LHCN-M2 (cell line): ENCODE measurements at regions not wholly inside any gene's neighbourhood (a gene's known extent, or its start where the extent isn't known, plus 50 kb on each side); places are given as distances from the start of the nearest gene placed in this dataset.
"Not testable (repeated sequence)": the region's sequence is repeated elsewhere in the genome, so short reads cannot be mapped to it uniquely, and the experiment has no call there.

Experiments
- DNase-seq: peaks from one replicate; pipeline ENCODE4 v3.0.0-alpha.2; 2012; ENCODE audit warnings: low read depth

DNA sequence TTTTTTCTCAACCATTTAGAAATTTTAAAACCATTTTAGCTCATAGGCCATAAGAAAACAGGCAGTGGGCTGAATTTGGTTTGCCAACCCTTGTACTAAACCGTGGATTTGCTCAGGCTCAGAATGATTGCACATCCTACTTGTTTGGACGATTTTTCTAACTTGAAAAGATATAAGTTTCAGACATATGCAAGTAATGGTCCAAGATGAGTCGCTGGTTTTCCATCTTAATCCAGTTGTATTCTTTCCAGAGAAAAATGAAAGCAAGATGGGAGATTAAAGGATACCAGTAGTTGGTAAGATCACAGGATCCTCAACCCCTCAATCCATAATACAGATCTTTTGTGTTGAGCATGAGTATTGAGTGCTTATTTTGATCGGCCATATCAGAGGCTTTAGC is 250.9 kb downstream of the TINAG start:
- DNase-seq: peak; percentile 3

DNA sequence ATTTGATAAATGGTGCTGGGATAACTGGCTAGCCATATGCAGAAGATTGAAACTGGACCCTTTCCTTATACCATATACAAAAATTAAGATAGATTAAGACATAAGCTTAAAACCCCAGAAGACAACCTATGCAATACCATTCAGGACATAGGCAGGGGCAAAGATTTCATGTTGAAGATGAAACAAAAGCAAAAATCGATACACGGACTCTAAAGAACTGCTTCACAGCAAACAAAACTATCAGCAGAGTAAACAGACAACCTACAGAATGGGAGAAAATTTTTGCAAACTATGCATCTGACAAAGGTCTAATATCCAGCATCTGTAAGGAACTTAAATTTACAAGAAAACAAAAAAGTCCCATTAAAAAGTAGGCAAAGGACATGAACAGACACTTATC is 255.9 kb downstream of the TINAG start:
- DNase-seq: not testable (repeated sequence)

DNA sequence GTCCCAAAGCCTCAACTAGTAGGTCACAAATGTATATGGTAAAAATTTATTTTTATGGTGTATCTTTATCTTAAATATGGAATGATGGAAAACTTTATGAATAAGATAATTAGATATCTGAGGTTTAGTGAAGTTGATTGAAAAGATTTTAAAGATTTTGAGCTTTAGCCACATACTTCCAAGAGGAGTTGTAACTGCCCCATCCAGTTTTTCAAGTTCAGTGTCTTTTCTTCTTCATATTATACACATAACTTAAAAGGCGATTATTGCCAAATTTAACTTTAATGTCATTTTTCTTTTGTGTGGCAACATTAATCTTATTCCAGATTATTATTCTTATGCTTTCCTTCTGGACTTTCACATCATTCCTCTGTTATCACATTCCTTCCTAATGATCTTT is 266.4 kb downstream of the TINAG start:
- no peak for DNase-seq

DNA sequence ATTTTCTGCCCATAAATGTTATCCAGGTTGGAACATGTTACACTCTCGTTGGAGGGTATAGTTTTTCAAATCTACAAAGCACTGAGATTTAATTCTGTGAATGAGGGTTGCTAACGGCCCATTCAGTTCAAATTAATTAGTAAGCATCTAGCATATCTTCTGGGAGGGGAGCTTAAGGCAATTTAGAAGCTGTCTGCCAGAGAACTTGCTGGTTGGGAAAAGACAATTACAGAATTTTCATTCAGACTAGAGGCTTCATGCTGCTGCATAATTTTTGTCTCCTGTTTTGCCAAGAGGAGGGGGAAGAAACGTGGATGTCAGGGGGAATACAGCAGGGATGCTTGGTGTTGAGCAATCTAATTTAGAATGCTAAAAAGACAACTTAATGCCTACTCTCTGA is 268.3 kb upstream of the FAM83B start:
- DNase-seq: no peak

DNA sequence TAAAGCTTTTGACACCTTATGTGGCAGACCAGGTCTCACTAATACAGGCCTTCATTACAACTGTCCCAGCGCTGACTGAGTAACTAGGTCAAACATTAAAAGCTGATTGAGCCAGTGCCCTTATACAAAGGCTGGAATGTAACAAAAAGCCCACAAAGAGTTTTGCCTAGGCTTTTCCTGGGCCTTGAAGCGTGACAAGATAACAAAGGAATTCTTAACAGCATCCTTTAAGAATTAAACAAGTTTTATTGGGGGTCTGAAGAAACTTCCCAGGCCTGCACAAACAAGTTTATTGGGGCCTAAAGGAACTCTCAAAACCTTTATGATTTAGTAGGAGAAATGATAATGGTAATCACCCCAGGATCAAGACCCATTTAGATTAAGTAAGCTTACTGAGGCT is 267.6 kb upstream of the FAM83B start:
- no peak for DNase-seq

DNA sequence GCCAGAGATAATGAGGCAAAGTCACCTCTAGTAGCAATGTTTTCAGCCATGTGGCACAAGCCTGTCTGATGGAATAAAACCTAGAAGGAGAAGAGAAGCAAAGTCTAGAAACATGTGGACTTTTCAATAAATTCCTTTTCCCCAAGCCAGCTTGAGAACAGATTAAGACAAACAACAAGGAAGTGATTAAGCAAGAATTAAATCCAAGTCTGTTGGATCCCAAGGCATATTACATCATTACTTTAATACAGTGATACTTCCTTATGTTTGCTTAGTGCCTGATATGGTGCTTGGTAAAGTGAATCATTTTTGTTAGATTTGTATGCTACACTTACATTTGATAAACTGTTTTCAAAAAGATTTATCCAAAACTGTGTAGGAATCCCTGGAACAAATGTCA is 260.3 kb upstream of the FAM83B start:
- DNase-seq: peak; percentile 12

DNA sequence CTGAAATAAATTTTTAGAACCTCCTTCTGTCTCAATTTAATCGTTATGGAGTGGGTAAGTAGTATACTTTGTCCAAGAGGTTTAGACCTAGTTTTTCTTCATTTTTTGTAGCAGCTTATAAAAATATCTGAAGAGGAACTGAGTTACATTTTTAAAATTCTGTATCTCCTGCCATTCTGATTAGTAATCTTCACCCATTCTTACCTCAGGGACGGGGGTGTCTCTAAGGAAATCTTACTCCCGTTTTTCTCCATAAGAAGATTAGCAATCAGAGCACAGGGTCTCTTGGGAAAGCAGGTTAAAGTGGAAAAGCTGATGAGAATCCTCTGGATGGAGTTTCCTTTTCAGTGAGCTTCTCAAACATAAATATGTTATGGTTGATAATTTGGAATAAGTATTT is 259.3 kb upstream of the FAM83B start:
- no peak for DNase-seq

DNA sequence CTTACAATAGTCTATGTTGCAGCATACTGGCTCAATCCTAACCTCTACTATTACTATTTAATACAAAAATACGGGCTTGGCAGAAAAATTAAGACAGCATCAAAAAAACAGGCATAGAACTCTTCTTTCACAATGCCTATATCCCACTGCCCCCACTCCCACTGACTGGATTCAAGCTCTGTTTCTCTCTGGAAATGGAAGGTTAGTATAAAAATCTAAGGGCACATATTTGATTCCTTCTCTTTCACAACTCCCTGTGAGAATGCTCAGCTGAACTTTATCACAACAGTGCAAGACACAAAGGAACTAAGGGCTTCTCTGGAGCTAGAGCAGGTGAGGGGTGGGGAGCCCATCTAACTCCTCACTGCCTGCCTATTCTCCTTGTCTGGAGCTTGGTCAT is 258.4 kb upstream of the FAM83B start:
- no peak for DNase-seq

DNA sequence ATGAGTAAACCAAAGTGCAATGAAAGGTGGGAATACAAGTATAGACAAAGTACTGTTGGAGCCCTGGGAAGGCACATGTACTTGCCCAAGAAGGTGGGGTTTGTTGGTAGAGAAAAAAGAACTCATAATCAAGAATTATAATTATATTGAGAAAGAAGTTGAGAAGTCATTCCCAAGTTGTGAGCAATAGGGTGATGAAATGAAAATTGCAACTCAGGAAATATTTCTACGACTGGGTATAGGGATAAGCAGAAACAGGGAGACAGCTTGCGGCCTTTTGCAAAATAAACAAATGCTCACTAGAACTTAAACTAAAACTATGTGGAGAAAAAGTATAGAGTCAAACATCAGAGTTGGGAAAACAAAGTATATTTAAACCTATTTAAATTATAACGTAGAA is 250.7 kb upstream of the FAM83B start:
- DNase-seq: no peak

DNA sequence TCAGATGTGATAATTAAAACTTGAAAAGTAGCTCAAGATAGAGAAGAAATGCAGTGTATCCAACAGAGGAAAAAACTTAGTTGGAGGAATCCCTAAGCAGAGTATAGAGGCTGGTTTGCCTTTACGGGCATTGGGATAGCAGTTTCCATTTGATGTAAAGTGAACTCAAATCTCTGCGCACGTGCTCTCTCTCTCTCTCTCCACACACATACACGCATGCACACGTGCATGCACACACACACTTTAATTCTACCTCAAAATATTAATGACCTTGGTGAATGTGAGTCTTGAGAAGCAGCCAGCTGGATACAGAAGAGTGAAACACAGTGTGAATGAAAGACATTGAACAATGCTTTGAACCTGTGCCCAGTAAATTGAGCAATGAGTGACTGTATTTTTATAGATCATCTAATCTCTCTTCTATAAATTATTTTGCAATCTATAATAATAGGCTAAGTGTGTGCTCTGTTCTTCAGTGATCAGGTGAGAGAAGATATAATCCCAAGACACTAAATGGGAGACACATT is 247.7 kb upstream of the FAM83B start:
- no peak for DNase-seq

DNA sequence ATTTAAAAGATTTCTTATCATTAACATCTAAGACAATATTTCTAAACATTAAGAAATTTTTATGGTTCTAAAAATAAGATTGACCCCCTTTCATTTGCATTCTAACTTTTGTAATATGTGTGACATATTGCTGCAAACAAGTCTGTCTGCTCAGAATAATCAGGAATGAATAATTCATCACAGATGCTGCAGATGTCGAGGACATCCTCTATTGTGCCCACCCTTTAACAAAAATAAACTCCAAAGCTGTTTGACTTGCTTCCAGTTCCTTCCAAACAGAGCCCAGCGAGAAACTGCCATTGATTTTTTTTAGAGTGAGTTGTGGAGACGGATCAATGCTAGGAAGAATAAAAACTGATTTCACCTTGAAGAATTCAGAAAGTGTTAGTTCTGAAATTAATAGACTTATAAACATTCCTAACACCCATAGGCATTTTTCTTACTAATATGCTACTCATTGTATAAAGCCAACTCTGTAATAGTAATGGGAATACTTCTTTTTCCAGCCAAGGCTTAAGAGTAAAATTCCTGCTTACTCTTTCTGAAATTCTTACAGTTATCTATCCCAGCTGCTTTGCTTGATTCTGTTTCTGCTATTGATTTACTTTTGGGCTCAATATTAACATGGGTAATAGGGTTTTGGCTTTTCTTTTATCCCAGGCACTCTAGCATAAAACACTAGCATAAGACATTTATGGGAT is 244.8 kb upstream of the FAM83B start:
- no peak for DNase-seq

DNA sequence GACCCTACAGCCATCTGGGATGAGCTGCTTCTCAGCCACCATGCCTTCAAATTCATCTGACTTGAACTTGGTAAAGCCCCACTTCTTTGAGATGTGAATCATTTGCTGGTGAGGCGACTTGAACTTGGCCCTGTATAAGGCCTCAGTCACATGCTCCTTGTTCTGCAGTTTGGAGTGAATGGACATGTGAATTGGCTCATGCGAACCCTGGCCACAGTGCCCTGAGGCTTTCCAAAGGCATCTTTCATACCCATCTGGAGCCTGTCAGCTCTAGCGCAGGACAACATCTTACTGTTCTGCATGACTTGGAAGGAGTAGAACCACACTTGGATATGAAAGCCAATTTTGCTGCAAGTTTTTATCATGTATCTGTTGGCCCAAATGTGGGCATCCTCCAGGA is 244.0 kb upstream of the FAM83B start:
- DNase-seq: no peak

DNA sequence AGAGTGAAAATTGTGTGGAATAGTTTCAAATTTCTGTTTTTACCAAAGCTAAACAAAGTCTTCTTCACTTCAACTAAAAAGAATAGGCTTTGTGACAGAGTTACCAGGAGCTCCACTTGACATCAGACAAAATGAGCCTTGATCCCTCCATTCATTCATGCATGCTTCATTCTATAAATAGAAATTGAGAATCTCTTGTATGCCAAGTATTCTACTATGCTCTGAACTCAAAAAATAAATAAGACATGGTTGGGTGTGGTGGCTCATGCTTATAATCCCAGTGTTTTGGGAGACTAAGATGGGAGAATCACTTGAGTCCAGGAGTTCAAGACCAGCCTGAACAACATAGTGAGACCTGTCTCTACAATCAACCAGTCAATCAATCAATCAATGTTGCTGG is 236.6 kb upstream of the FAM83B start:
- DNase-seq: no peak

DNA sequence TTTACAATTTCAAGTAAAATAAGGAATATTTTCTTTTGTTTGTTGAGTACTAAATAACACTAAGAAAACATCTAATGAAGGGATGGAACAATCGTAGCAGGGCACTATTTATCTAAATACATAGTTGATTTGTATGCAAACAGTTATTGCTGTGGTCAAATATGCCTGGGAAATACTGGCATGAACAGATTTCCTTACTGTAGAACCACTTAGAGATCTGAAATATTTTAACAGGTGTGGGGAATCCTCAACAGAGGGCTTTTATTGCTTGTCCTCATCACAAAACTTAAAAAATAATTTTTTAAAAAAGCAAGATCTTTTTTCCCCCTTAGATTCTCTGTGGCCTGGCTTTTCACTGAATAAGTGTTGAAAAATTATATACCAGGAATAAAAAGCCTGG is 233.0 kb upstream of the FAM83B start:
- DNase-seq: peak; percentile 65

DNA sequence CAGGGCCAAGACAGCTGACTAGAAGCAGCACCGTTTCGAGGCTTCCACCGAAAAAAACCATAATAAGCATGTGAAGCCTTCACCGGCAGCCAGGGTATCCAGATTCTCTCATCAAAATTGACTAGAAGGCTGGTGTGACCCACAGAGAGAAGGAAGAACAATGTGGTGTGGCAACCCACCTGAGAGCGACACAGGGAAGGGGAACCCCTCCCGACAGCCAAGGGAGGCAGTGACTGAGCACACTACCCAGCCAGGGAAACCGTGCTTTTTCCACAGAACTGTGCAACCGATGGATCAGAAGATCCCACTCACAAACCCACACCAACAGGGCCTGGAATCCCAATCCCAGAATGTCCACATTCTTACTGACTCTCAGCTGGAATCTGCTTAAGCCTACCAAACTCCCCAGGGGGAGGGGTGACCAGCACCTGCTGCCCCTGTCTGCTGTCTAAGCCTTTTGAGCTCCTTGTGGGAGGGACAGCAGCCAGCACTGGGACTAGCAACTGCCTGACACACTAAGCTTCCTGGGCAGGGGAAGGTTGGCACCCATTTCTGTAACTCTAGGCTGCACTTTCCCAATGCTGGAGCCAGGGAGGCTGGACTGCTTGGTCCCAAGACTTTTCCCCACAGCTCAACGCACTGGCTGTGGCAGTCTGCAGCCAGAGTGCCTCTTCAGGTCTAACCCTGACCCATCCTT is 231.9 kb upstream of the FAM83B start:
- DNase-seq: peak; percentile 87

DNA sequence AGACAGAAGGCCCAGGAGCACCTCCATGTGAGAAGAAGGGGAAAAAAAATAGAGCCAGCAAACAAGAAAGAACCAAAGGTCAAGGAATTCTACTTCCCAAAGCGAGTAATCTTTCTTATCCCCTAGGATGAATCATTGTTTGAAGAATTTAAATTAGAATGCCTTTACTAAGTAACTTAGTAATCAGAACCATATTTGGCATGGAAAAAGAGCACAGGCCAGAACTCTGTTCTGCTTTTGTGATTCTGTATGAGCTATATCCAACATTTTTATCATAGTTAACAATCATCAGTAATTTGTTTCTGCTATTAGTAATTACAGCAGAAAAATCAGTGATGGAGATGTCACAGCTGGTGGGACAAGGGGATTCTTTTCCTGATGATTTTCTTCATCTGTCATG is 228.8 kb upstream of the FAM83B start:
- DNase-seq: peak; percentile 73

DNA sequence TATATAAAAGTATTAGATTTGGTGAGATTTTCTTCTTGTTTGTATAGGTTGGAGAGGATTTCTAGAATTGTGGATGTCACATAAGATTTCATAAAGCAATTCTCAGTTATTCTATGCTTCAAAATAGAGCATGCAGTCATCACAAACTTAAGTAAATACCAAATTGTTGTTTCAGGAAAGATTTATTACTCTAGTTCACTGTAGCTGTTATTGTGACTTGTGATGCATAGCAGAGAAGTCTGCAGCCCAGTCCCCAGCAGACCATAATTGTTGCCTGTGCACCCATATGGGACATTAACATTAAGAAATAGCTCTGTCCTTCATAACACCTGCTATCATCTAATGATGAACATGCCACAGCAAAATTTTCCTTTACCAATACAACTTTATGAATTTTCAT is 228.0 kb upstream of the FAM83B start:
- no peak for DNase-seq

DNA sequence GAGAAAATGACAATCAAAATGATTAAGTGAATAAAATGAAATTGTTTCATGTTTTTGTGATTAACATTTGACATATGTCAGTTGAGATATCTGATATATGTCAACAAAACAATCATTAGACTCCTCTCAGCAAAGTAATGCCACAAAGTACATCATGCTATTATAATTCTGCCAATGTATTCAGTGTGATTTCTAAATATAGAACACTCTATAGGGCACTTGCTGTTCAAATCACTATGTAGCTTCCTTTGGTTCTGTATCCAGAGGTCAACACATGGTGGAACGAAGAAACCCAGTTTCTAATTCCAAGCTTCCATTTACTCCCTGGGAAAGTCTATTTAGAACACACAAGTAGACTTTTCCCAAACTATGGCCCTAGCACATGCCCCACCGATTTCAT is 227.5 kb upstream of the FAM83B start:
- DNase-seq: no peak

DNA sequence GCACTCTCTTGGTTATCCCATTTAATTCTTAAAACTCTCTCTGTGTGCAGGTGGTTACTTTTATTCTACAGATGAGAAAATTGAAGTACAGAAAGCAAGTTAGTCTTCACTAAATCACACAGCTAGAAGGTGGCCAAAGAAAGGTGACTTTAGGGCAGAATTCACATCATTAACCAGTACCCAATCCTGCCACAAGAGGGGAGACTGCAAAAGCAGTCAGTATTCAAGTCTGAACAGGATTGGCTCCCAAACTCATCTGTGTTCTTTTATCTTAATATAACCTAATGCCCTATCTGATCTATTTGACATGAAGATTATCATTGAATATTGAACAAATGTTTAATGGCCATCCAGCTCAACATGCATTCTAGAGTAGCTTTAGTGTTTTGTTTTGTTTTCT is 225.3 kb upstream of the FAM83B start:
- DNase-seq: peak; percentile 32

DNA sequence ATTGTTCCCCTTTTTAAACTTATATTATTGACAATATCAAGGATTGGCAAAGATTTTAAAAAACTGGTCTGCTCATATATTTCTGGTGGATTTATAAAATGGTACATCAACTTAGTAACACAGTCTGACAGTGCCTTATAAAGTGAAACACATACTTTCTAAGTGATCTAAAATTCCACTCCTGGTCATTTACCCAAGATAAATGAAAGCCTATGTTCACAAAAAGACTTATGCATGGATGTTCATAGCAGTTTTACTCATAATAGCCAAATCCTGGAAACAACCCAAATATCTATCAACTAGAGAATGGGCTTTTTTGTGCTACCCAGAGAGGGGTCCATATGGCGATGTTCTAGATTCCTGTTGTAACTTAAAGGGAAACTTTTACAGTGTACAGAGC is 222.4 kb upstream of the FAM83B start:
- DNase-seq: no peak

DNA sequence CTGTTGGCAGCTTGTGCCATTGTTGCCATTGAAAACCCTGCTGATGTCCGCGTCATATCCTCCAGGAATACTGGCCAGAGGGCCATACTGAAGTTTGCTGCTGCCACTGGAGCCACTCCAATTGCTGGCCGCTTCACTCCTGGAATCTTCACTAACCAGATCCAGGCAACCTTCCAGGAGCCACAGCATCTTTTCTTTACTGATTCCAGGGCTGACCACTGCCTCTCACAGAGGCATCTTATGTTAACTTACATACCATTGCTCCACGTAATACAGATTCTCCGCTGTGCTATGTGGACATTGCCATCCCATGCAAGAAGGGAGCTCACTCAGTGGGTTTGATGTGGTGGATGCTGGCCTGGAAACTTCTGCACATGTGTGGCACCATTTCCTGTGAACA is 221.8 kb upstream of the FAM83B start:
- DNase-seq: no peak

DNA sequence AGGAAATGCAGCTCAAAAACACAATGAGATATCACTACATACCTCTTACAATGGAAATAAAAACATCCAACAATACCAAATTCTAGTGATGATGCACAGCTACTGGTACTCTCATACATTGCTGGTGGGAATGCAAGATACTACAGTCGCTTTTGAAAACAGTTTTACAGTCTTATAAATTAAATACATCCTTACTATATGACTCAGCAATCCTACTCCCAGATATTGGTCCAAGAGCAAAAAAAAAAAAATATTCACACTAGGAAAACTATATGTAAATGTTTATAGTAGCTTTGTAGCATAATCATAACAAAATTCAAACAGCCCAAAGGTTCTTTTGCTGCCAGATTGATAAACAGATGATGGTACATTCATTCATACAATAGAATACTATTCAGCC is 217.4 kb upstream of the FAM83B start:
- DNase-seq: no peak

DNA sequence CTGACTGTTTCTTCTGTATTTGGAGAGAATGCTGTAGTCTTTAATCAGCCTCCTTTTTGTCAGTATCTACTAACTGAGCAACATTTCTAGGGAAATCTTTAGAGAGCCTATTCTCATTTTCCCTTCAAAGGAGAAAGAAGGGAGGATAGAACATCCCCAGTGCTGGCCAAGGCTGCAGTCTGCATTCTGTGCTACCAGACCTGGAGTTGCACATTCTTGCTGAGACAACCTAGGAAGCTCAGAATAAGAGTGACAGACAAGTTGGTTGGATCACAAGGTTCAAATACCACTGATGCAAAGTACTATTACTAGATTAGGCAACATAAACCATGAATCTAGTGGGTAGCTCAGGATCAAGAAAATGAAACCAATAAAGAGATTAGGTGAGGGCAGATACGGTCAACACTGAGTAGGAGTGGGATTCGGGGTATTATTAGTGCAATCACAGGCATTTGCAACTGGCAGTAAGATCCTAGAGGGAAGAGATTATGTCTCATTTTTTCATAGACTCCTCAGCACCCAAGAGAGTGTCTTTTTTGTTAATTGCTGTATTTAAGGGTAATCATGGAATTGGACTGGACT is 213.5 kb upstream of the FAM83B start:
- DNase-seq: no peak
